WI38 (cell line): ENCODE measurements at regions not wholly inside any gene's neighbourhood (a gene's known extent, or its start where the extent isn't known, plus 50 kb on each side); places are given as distances from the start of the nearest gene placed in this dataset.

ENCODE experiments used
- H3K4me3 ChIP-seq: 2 replicates; pipeline ENCODE4 v1.5.1; 2011; ENCODE audit warnings: low read depth, mild to moderate bottlenecking, control low read depth, low read length
- TF ChIP-seq, protein P1 (sequence below): IDR thresholded peaks from 2 replicates; pipeline ENCODE4 v1.5.1; 2012; ENCODE audit warnings: low read depth, mild to moderate bottlenecking, control low read depth, low read length

DNA sequence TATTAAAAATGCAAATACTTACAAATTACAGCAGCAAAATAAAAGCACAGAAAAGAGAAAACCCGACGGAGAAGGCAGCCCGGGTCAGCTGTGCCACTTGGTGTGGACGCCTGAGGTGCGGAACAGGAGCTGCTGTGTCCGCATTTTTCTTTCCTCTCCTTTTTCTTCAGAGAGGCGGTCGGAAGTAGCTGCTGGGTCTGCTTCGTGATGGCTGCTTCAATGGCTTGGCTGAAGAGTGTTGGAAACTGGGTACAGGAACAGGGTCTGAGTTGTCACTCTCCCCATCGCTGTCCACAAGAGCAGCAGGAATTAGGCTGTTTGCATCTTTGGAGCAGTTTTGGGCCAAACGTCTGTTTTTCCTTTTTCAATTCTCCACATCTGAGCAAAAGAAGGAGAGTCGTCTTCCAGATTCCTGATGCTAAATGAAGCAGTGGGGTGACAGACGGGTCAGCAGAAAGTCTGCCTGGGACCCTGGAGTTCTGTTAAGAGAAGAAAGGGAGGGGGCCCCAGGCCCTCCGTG lies 53.5 kb upstream of the ARL8B start:
- no peak overlapping the region for H3K4me3 ChIP-seq
- TF ChIP-seq, protein P1, sequence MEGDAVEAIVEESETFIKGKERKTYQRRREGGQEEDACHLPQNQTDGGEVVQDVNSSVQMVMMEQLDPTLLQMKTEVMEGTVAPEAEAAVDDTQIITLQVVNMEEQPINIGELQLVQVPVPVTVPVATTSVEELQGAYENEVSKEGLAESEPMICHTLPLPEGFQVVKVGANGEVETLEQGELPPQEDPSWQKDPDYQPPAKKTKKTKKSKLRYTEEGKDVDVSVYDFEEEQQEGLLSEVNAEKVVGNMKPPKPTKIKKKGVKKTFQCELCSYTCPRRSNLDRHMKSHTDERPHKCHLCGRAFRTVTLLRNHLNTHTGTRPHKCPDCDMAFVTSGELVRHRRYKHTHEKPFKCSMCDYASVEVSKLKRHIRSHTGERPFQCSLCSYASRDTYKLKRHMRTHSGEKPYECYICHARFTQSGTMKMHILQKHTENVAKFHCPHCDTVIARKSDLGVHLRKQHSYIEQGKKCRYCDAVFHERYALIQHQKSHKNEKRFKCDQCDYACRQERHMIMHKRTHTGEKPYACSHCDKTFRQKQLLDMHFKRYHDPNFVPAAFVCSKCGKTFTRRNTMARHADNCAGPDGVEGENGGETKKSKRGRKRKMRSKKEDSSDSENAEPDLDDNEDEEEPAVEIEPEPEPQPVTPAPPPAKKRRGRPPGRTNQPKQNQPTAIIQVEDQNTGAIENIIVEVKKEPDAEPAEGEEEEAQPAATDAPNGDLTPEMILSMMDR: no peak

DNA sequence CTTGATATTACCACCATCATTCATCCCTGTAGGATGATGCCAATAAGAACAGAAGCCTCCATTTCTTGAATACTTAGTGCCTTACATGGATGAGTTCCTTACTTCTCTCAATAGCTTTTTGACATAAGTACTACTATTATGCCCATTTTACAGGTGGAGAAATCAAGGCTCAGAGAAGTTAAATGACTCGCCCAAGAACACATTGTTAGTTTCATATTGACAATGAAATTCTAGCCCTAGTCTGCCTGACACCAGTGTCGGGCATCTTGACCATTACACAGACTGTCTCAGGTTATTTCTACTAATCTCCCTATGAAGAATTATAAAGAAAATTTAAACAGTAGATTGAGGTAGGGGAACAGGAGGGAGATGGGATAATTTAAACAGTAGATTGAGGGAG lies 52.5 kb upstream of the ARL8B start:
- H3K4me3 ChIP-seq: no peak overlapping the region
- TF ChIP-seq, protein P1: no peak

DNA sequence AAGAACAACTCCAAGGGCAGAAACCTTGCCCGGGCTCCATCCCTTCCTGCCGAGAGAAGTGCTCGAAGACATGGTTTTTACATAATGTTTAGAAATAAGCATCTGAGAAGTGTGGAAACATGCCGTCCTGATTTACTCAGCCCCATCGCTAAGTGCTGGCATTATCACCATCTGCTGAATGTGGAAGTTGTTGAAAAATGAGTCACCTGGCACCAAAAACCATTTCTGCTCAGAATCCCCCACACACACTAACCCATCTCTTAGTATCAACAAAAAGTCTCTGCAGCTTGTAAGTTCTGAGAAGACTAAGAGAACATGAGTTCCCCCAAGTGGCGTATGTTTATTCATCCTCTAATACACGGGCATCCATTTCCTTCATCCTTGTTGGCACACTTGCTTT lies 51.0 kb upstream of the ARL8B start:
- TF ChIP-seq, protein P1: no peak
- no peak overlapping the region for H3K4me3 ChIP-seq

DNA sequence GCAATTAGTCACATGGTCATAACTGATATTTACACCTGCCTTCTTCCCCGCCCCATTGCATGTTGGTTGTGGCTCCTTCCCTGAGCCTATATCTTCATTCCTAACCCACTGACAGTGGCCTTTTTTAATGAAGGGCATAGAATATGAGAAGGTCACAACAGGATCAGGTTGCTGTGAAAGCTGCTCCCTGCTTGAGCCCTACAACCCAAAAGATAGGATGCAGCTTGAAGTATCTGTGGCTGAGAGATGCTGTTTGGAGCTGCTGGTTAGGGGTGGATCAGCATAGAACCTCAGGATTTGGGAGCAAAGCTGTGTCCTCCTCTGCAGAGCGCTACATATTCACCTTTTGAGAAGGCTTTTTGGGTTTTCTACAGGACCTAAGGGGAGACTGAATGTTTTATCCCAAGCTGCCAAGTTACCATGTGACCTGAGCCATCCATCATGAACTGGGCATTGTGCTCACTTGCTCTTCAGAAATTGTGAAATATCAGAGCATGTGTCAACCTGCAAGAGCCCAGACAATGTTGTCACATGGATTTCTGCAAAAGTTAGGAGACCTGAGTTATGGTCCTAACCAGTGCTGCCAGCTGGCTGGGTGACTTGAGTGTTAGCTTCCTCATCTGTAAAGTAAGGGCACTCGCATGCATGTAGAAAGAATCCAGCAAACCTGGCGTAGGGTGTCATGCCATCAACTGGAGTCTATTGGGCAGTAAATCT lies 49.8 kb upstream of the ARL8B start:
- no peak overlapping the region for H3K4me3 ChIP-seq
- TF ChIP-seq, protein P1: no peak
